NT2/D1 (cell line): ENCODE measurements at regions not wholly inside any gene's neighbourhood (a gene's known extent, or its start where the extent isn't known, plus 50 kb on each side); places are given as distances from the start of the nearest gene placed in this dataset.

Experiments used
- SUZ12 ChIP-seq: IDR thresholded peaks from 2 replicates; pipeline ENCODE4 v1.6.1; 2011; ENCODE audit not compliant: insufficient read length, insufficient read depth; ENCODE audit errors: extremely low read depth
- YY1 ChIP-seq: IDR thresholded peaks from 2 replicates; pipeline ENCODE4 v1.6.1; 2011; ENCODE audit not compliant: insufficient read length, insufficient read depth
- ZNF274 ChIP-seq: IDR thresholded peaks from 2 replicates; pipeline ENCODE4 v1.6.1; 2011; ENCODE audit warnings: mild to moderate bottlenecking, low read depth, low read length

DNA sequence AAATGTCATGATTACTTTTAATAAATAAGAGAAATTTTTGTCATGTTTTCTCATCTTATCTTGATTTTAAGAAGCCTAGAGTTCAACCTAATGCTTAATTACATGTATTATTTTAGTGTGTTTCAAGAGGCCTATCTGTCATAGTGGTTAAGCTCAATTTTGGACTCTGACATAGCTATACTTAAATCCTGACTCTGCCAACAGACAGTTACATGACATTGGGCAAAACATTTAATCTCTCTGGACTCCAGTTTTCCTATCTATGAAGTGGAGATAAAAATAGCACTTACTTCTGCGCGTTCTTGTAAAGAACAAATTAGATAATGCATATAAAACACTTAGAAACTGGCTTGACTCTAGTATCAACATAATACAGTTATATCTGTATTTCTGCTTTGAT lies 417.8 kb downstream of the MRPL39 start:
- no peak for TF ChIP-seq SUZ12
- TF ChIP-seq ZNF274: no peak
- TF ChIP-seq YY1: no peak
